ENCODE measurements at regions not wholly inside any gene's neighbourhood (a gene's known extent, or its start where the extent isn't known, plus 50 kb on each side); places are given as distances from the start of the nearest gene placed in this dataset.
"Not testable (repeated sequence)": the region's sequence is repeated elsewhere in the genome, so short reads cannot be mapped to it uniquely, and the experiment has no call there.

DNA sequence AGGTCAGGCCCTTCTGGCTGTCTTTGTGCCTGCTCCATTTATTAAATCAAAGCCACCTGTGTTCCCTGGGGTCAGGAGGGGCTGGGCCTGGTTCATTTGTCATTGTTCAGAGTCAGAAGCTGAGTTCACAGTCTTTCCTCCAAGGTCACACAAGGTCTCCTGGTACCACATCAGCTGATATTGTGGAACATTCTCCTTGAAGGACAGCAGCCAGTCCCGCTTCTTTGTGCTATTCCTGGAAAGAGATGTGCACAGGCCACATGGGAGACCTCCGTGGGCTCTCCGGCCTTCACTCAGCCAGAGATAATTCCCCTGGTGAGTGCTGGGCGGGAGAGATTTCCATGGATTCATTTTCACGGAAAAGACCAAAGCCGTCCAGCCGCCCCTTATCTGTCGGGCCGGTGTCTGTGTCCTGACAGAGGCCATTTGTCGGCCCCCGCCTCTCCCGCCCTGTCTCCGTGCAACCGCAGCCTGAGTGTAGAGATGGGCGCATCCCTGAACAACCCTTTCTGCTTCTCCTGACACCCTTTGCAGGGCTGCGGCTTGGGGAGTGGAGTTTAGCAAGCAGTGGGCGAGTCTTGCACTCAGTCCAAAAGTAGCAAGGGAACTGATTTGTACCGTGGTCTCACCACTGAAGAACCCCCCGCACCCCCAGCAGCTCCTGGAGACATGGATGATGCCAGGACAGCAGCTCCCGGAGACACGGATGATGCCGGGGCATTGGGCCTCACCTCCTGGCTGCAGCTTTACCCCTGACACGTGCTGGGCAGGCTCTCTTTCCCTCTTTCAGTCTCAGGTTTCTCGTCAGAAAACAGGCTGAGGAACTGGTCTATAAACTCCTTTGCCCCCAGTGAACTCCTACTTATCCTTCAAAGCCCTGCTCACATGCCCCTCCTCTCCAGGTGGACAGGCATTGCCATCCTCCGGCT, 198.4 kb downstream of the LAT start:
- intact Hi-C loops (cut with micrococcal nuclease): not testable (repeated sequence)

DNA sequence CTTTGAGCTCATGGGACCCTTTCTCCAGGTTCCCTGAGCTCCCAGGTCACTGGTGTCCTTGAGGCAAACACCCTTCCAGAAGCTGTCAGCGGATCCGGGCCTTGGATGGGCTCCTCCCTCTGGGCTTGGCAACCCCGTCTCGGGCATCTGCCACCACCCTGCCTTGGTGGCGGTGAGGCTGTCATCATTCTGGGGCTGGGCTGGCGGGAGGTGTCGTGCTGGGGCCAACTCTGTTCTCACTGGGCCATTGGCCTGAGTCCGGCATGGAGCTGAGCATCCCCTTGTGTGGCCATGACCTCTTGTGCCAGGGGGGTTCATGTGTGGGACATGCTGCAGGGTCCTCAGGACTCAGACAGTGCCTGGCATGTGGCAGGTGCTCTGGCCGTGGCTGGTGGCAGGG, 197.6 kb downstream of the LAT start:
- intact Hi-C loops (cut with micrococcal nuclease): no loop called here

DNA sequence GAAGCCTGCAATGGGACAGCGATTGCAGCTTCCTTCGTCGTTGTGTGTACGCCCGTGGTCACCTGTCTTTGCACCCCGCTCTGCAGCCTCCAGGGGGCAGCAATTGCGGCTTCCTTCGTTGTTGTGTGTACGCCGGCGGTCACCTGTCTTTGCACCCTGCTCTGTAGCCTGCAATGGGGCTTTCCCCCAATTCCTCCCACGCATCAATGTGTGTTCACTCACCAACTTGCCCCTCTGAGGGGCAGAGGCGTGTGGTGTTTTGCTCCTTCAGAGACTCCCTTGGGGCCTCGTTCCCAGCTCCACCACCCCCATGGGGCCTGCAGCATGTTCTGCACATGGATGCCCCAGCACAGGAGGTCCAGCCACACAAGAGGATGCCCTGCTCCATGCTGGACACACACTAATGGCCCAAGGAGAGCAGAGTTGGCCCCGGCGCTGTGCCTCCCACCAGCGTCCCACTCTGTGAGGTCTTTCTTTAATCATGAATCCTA, 197.1 kb downstream of the LAT start:
- intact Hi-C loops (cut with micrococcal nuclease): not testable (repeated sequence)

DNA sequence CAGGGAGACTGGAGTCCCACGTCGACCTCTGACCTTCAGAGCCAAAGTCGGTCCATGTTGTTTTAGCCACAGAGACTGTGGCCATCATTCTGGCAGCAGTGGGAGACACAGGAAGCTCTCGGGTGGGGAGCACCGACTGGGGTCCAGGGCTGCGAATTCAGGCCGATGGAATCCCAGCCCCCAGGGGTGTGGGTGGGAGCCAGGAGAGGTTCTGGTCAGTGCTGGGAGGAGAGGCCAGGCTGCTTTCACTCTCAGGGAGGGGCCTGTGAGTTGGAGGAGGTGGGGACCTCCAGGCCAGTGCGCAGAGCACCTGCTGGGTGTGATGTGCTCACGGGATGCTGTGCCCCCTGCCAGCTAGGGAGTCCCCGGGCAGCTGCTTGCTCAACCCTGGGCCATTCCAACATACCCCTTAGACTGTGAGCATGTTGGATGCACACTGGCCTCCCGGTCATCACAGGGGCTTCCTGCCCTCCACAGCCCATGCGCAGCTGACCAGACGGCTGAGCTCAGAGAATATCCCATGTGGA, 196.5 kb downstream of the LAT start:
- intact Hi-C loops (cut with micrococcal nuclease): not testable (repeated sequence)

DNA sequence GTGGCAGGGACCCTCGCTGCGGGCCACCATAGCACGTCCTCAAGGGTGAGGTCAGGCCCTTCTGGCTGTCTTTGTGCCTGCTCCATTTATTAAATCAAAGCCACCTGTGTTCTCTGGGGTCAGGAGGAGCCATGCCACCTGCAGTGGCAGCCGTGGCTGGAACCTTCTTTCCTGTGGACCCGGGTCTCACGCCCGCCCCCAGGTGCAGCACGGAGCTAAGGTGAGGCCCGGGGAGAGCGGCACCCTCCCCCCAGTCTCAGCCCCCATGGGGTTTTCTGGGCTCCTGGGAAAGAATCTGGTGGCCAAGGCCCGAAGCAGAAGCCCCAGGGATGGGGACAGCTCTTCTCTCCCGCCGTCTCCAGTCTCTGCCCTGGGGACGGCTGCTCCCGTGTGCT, 195.4 kb downstream of the LAT start:
- intact Hi-C loops (cut with micrococcal nuclease): not testable (repeated sequence)

DNA sequence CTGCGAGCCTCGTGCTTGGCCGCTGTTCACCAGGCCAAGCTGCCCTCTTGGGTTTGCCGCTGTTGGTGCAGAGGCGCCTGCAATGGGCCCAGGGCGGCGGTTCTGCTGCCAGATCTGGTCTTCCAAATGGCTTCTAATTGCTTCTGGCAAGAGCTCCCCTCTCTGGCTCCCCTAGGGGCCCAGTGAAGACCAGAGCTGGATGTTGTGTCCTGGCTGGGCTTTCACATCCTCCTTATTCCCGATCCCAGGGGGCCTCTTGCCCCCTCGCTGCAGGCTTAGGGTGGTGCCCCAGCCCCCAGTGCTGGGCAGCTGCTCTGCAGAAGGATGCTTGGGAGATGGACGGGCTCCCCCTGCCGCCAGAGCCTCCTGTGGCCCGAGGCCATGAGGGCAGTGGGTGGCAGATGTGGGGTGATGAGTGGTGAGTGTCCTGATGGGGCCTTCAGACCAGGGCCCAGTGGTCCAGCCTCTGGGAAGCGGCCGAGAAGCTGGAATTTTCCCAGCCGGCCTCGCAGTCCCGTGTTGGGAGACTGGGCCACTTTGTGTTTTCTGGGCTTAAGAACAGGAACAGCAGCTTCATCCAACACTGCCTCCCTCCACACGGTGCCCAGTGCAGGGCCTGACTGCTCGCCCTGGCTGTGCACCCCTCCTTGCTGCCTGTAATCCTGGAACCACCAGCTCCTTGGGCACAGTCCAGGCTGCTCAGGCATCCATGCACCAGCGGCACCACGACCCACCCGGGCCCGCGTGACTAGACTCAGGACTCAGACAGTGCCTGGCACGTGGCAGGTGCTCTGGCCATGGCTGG, 194.8 kb downstream of the LAT start:
- intact Hi-C loops (cut with micrococcal nuclease): not testable (repeated sequence)

DNA sequence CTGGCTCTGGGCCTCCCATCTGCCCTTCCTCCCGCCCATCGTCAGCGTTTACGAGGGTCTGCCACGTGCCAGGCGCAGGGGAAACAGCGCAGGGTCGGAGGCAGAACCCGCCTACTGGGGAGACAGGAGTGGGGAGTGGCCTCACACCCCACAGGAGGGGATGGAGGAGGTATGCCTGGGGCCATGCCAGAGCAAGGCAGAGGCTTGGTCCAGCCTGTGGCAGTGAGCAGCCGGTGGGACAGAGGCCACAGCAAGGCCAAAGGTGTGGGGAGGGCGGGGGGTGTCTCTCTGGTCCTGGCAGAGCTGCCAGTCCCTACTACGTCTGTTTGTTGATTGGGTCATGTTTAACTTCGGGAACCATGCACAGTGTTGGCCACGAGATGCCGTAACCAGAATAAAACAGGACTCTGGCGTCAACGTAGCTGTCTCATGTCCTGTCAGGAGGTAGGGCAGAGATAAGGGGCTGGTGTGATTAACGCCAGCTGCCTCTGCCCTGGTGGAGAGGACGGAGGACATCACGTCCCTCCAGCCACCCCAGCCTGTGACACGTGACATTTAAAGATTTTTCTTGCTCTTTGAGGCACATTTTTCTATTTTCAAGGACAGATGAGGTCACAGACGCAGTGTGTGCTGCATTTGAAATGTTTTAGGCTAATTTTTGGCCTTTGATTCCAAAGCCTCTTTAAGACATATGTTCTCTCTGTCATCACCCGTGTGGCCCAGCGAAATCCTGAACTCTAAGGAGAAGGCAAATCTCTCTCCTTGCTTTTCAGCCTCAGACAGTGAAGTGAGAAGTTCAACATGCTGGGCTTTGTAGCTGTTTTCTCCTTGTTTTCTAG, 193.3 kb downstream of the LAT start:
- intact Hi-C loops (cut with micrococcal nuclease): not testable (repeated sequence)

DNA sequence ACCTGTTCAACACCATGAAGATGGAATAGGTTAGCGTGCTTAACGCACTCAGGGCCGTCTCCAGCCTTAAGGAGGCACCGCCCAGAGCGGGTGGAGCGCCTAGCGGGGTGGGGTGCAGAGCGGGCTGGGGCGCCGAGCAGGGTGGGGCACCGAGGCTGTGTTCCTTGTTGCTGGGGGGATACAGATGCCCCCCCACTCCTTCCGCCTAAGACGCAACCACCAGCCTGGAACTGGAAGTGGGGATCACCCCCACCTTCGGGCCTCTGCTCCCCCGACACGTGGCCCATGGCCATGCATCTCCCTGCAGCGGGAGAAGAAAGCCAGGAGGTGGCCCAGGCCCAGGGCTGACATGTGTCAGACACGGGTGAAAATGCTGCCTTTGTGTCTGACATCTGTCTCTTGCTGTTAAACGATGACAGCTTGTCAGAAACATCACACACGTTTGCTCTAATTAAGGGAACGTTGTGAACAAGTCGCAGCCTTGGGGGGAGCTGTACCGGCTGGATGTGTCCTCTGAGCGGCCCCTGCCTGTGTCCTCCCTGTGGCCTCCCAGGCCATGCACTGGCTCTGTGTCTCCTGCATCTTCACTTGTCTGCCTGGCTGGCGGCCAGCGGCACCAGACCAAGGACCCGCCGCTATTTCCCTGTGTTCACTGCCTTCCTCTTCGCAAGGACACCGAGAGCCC, 192.5 kb downstream of the LAT start:
- intact Hi-C loops (cut with micrococcal nuclease): not testable (repeated sequence)

DNA sequence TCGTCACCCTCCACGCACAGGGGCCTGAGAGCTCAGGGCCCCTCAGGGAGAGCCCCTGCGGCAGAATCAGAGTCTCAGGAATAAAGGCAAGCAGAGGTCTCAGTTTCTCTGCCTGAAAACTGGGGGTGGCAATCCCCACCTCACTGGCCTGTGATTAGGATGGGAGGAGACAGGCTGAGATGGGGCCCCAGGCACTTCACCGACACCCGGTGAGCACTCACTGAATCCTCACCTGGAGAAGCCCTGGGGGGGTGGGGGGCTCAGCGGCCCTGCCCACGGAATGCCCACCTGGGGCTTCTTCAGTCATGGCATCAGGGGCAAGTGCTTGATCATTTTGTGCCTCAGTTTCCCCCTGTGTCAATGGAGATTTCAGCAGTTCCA, 192.0 kb downstream of the LAT start:
- intact Hi-C loops (cut with micrococcal nuclease): not testable (repeated sequence)

DNA sequence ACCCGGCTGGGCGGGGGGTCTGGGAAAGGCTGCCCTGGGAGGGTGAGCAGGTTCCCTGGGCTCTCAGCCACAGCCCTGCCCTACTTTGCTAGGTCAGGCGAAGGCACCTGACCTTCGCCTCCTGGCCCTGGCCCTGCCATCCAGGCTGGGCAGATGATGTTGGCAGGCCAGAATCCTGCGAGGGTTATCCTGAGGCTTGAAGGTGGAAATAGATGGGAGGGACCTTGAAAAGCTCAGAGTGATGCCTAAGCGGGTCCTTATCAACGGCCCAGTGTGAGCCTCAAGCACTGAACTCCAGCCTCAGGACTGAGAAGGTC, 191.3 kb downstream of the LAT start:
- intact Hi-C loops (cut with micrococcal nuclease): not testable (repeated sequence)

DNA sequence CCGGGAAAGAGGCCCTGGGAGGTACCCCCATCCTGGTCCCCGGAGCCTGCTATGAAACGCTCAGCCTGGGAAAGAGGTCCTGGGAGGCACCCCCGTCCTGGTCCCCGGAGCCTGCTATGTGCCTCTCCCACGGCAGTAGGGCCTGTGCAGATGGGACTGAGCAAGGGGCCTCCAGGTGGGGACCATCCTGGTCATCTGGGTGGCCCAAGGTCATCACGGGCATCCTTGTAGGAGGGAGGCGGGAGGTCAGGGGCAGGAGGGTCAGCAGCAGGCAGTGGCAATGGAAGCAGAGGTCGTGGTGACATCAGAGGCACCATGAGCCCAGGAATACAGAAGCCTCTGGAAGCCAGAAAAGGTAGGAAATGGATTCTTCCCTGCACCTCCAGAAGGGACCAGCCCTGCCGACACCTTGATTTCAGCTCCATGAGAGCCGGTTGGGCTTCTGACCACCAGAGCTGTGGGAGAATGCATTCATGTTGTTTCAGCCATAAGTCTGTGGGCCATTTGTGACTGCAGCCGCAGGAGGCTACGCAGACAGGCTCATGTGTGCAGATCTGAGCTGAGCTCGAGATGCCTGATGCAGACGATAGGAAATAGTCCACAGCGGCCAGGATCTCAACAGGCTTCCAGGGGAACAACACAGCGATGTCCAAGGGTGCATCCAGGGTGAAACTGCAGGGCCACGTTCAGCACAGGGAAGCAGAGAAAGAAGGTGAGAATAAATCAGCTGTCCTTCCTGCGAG, 190.7 kb downstream of the LAT start:
- intact Hi-C loops (cut with micrococcal nuclease): not testable (repeated sequence)

DNA sequence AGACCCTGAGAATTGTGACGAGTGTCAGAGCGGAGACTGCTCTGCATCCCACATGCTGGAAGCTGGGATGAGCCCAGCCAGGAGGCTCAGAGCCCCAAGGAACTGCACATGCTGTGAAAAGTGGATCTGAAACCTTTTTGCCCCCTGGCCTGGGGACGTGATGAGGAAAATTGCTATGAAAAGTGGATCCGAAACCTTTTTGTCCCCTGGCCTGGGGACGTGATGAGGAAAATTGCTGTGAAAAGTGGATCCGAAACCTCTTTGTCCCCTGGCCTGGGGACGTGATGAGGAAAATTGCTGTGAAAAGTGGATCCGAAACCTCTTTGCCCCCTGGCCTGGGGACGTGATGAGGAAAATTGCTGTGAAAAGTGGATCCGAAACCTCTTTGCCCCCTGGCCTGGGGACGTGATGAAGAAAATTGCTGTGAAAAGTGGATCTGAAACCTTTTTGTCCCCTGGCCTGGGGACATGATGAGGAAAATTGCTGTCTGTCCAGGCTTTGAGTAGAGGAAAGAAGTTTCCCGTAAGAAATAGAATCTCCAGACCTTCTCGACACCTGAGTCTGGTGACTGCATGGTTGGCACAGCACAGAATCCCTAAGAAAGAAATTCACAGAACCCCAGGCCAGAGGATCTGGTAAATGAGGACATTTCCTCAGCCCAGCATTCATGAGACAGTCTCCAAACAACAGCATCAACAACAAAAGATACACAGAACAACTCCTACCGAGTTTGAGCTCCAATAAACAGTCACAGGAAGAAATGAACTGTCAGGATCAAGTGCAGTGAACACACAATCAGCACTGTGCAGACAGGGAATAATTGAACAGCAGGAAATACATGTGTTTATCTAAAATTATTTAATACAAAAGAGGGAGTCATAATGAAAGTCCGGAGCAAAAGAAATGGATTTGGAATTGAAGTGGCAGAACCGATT, 188.8 kb downstream of the LAT start:
- intact Hi-C loops (cut with micrococcal nuclease): not testable (repeated sequence)

DNA sequence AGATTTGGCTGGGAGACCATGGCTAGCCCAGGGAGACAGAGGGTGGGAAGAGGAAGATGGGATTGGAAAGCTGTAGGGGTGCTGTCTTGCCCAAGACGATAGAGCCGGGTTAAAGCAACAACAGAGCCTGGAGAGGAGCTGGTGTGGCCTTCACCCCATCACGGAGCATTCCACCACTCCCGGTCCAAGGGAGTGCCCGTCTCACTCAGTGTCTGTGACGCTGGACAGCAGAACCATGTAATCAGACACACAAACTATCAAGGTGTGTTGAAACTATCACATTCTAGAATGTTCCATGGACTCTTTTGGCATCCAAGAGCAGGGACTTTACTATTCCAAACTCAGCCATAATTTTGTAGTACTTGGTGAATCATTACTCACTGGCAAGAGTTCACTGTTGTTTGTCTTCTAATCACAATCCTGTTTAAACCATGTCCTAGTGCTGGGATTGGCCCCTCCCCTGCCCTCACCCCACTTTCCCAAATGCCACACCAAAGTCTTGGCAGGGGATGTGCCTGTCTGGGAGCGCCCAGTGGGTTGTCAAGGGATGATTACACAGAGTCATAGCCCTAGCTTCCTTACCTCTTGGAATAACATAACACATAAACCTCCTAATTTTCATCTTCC, 187.4 kb downstream of the LAT start:
- intact Hi-C loops (cut with micrococcal nuclease): not testable (repeated sequence)

DNA sequence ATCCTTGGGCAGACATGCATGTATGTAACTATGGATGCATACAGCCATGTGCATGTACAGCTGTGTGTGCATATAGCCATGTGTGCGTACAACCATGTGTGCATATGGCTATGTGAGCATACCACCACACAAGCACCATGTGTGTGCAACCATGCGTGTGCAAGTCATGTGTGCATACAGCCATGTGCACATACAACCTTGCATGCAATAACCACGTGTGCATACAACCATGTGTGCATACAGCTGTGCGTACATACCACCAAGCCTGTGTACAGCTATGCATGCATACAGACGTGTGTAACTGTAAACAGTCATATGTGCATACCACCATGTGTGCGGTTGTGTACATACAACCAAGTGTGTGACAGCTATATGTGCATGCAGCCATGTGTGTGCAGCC, 186.4 kb downstream of the LAT start:
- intact Hi-C loops (cut with micrococcal nuclease): not testable (repeated sequence)

DNA sequence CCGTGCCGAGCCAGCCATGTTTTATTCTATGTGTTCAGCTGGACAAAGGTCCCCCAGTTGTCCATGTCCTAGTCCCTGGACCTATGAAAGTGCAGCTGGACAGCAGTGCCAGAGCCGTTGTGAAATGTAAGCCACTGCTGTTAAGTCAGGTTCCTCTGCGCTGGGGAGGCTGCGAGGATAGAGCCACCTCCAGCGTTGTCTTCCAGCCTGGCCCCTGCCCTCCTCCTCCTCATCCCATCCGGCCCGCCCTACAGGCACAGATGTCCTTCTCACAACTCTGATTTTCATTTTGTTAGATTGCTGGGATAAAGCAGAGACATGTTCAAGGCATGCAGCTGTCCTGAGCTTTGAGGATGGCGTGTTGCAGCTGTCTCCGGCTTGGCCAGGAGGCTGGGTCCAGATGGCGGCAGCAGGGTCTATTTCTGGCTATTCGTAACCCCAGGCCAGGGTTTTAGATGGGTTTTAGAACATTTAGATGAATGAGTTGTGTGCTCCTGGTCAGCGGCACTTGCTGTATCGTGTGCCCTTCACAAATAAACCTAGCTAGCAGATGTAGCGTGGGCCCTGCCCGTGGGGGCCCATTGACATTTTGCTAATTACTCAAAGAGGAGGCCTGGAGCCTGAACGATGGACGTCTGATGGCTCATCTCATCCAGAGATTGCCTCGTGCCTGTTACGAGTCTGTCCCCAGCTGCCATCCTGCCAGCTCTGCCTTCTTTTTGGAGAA, 185.7 kb downstream of the LAT start:
- intact Hi-C loops (cut with micrococcal nuclease): not testable (repeated sequence)

DNA sequence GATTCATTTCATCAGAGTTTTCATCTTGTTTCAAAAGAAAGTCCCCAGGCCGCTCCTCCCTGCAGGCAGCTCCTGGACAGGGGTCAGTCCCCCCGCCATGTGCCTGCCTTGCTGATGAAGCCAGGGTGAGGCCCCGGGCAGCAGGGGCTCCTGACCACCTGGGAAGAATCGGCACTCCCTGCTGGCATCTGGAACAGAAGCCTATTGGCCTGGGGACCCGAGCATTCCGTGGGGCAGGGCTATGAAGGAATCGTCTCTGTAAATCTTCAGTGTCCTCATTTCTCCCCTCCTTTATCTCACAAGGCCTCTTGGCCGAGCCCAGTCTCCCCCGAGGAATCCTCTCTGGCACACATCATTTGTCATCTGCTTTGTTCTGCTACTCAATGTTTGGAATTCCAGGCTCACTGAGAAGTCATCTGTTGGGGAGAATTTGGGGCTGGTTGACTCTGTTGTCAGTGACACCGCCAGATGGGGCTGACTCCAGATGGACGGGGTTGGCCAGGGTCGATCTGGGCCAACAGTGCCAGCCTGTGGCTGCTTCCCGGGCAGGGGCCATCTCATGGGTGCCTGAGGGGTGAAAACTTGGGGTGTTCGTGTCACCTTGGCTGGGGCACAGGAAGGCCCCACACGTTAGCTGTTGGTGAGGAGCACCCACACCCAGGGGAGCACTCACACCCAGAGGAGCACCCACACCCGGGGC, 184.6 kb downstream of the LAT start:
- intact Hi-C loops (cut with micrococcal nuclease): not testable (repeated sequence)
